ENCODE measurements at regions not wholly inside any gene's neighbourhood (a gene's known extent, or its start where the extent isn't known, plus 50 kb on each side); places are given as distances from the start of the nearest gene placed in this dataset.

DNA sequence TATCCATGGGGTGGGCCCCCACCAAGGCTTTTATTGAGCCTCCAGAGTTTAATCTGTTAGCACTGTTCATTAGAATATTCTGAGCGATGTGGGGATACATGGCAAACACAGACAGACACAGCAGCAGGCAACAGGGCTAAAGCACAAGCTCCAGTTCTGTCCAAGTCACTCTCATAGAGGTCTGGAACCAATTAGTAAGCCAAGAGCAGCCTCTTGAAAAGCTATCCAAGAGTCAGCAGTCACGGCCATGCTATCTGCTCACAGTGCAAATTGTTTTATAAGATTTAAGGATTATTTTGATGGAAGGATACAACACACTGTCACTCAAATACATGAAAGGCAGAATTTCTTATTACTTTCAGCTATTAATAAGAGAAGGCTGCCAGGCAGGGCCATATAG, 86.4 kb upstream of the DGKB start:
- TF ChIP-seq CTCF (IDR thresholded peaks at IDR 0.05) = no peak
- TF ChIP-seq POLR2A (IDR thresholded peaks at IDR 0.05) = no peak

All from thyroid gland (tissue), 4 donors.